Prostate gland (tissue), 2 donors: ENCODE measurements at regions not wholly inside any gene's neighbourhood (a gene's known extent, or its start where the extent isn't known, plus 50 kb on each side); places are given as distances from the start of the nearest gene placed in this dataset.

Experiments
- DNase-seq: peaks from one replicate; pipeline ENCODE4 v3.0.0-alpha.2; 2019; ENCODE audit warnings: low spot score
- H3K27ac ChIP-seq, 2 donors: fragments of 200-600 bp; sonication (generic); 2 replicates each; pipeline ENCODE4 v1.5.1; 2017 to 2019
- H3K27me3 ChIP-seq: fragments of 200-600 bp; sonication (generic); replicated peaks from 2 replicates; pipeline ENCODE4 v1.5.1; 2019; ENCODE audit not compliant: insufficient read depth
- H3K36me3 ChIP-seq, 2 donors: fragments of 200-600 bp; sonication (generic); 1 replicate in 1 of 2; 2 replicates in 1 of 2; pipeline versions ENCODE4 v1.5.1 to v1.8.1; 2017 to 2019
- H3K4me1 ChIP-seq: fragments of 200-600 bp; sonication (generic); replicated peaks from 2 replicates; pipeline ENCODE4 v1.5.1; 2019
- H3K4me3 ChIP-seq, 2 donors: fragments of 200-600 bp; sonication (generic); 2 replicates each; pipeline ENCODE4 v1.5.1; 2017 to 2019
- H3K9me3 ChIP-seq: fragments of 200-600 bp; sonication (generic); 2 replicates; pipeline ENCODE4 v1.5.1; 2017
- POLR2A ChIP-seq: fragments of 450-650 bp; IDR thresholded peaks from one replicate; pipeline ENCODE4 v1.6.1; 2016; ENCODE audit warnings: antibody characterized with exemption, mild to moderate bottlenecking
- POLR2AphosphoS5 ChIP-seq: sonication (generic); formaldehyde crosslinking; IDR thresholded peaks from one replicate; pipeline ENCODE4 v1.6.1; 2017; ENCODE audit warnings: antibody characterized with exemption
- WGBS: methylation state at CpG from one replicate; pipeline ENCODE4 v1.1.5; 2018; 5-methylcytosine and 5-hydroxymethylcytosine counted together
- intact Hi-C: fragments of 100-400 bp; cut with DNase I; formaldehyde crosslinking; loops from one replicate; pipeline ENCODE4 v1.14.2; 2022
- TF ChIP-seq, protein P1 (sequence below), 4 experiments: fragments of 200-600 bp in 2 of 4; fragments of 450-650 bp in 2 of 4; sonication (generic) in 2 of 4; IDR thresholded peaks; 1 replicate in 3 of 4; 2 replicates in 1 of 4; pipeline ENCODE4 v1.5.1; 2016 to 2019; ENCODE audit warnings: antibody characterized with exemption in 4 of 4, mild to moderate bottlenecking in 2 of 4, moderate library complexity in 2 of 4

DNA sequence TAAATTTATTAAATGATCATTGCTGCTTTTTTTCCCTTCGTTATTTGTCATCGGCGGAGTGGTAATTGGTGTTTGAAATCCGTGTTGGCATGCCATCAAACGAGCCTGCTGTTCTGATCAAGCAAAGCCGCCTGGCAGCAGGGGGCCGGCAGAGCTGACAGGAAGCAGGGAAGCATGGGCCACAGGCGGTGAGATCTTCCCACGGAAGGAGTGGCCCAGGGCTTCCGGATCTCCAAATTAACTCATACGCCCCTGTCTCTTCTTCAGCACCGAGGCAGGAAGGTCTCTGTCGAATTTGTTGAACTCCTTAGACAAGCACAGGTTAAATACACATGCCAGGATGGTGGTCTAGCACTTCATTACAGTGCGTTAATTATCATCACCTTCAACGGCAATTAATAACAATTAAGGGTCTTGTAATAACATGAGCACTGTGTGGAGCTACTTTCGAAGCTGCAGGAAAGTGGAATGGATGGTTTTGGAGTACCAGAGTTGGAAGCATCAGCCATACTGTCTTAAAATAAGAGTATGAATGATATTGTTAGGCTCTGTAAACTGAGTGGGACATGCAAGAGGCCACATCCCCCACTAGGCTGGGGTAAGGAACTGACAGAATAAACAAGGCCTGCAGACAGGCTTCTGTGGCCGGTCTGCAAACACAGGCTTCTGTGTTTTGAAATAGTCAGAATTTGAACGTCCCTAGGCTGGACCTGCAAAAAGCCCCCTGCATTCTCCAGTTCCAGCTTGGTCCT, 199.4 kb upstream of the DAB1 start:
- WGBS: 40% methylated on average over 18 of the region's 18 CpGs
- intact Hi-C loops: no loop called here
- TF ChIP-seq, protein P1, sequence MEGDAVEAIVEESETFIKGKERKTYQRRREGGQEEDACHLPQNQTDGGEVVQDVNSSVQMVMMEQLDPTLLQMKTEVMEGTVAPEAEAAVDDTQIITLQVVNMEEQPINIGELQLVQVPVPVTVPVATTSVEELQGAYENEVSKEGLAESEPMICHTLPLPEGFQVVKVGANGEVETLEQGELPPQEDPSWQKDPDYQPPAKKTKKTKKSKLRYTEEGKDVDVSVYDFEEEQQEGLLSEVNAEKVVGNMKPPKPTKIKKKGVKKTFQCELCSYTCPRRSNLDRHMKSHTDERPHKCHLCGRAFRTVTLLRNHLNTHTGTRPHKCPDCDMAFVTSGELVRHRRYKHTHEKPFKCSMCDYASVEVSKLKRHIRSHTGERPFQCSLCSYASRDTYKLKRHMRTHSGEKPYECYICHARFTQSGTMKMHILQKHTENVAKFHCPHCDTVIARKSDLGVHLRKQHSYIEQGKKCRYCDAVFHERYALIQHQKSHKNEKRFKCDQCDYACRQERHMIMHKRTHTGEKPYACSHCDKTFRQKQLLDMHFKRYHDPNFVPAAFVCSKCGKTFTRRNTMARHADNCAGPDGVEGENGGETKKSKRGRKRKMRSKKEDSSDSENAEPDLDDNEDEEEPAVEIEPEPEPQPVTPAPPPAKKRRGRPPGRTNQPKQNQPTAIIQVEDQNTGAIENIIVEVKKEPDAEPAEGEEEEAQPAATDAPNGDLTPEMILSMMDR (IDR thresholded peaks at IDR 0.05): no peak
- TF ChIP-seq POLR2AphosphoS5 (no peak), POLR2A (no peak)
- Histone ChIP-seq H3K27ac (no peak overlapping the region), H3K4me3 (no peak overlapping the region), H3K36me3 (no peaks in the 10 kb centered on the region), H3K9me3 (no peaks in the 10 kb centered on the region), H3K4me1 (no peaks in the 10 kb centered on the region), H3K27me3 (no peaks in the 10 kb centered on the region)
- no peak for DNase-seq

DNA sequence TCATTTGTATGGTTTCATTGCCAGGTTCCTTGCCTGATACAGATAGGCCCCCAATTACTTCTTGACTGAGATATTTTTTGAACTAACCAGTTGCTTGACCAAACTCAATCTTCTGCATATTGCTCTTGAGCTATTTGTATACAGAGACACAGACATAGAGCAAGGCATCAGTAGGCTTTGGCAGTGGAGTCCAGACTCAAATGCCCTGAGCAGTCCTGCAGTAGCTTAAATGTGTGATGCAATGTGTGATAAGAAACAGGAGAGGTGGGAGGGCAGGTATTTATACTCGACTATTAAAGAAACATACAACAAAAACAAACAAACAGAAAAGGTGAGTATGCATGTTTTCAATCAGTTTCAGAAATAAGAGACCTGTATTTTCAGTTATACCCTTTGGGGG, 197.9 kb upstream of the DAB1 start:
- intact Hi-C loops: no loop called here
- Histone ChIP-seq H3K27ac (no peak overlapping the region), H3K36me3 (no peaks in the 10 kb centered on the region), H3K27me3 (no peaks in the 10 kb centered on the region), H3K4me3 (no peak overlapping the region), H3K9me3 (no peaks in the 10 kb centered on the region), H3K4me1 (no peaks in the 10 kb centered on the region)
- 41% methylated on average over 1 of the region's 1 CpG for WGBS
- DNase-seq: no peak
- TF ChIP-seq POLR2AphosphoS5: no peak
- TF ChIP-seq, protein P1 (IDR thresholded peaks at IDR 0.05): no peak
- TF ChIP-seq POLR2A: no peak

DNA sequence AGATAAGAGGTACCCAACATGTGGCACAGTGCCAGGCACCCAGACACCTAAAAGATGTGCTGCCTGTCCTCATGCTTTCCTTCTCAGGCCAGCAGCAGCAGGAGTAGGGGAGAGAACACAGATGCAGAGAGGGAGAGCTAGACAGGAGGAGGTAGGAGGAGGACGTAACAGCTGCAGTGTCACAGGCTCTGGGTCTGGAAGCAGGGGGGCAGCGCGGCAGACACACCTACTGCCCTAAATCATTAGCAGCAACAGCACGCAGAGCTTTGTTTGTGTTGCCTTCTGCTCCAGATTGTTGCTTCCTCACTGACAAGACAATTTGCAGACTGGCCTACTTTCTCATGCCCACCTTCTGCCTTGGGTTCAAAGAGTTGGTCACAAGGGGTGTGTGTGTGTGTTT, 196.7 kb upstream of the DAB1 start:
- H3K9me3 ChIP-seq: no peaks in the 10 kb centered on the region
- H3K27ac ChIP-seq: no peak overlapping the region
- H3K36me3 ChIP-seq: no peaks in the 10 kb centered on the region
- DNase-seq: no peak
- intact Hi-C loops: no loop called here
- H3K4me1 ChIP-seq: no peaks in the 10 kb centered on the region
- TF ChIP-seq POLR2A: no peak
- TF ChIP-seq POLR2AphosphoS5: no peak
- TF ChIP-seq, protein P1 (IDR thresholded peaks at IDR 0.05): no peak
- no peak overlapping the region for H3K4me3 ChIP-seq
- 32% methylated on average over 4 of the region's 4 CpGs for WGBS
- H3K27me3 ChIP-seq: no peaks in the 10 kb centered on the region

DNA sequence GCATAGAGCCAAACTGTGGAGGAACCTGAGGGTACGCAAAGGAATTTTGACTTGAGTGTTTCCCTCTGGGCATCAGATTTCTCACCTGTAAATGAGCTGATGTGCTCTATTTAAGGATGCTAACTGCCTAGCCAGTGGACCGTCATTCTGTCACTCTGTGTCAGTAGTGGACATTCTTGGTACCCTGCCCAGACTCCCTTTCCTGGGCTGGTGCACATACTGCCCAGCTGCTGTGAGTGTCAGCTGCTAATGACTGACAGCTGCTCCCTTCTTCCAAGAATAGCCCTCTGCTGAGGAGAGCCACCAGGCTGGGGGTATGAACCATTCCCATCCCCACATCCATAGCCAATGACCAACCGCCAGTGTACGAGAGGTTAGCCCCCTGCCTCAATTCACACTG, 193.1 kb upstream of the DAB1 start:
- 92% methylated on average over 4 of the region's 4 CpGs for WGBS
- H3K4me3 ChIP-seq: no peak overlapping the region
- H3K27ac ChIP-seq: no peak overlapping the region
- DNase-seq: no peak
- no peaks in the 10 kb centered on the region for H3K4me1 ChIP-seq
- TF ChIP-seq, protein P1 (IDR thresholded peaks at IDR 0.05): no peak
- TF ChIP-seq POLR2AphosphoS5 (no peak), POLR2A (no peak)
- intact Hi-C loops: no loop called here
- no peaks in the 10 kb centered on the region for H3K9me3 ChIP-seq
- H3K36me3 ChIP-seq: no peaks in the 10 kb centered on the region
- no peaks in the 10 kb centered on the region for H3K27me3 ChIP-seq

- H3K4me1 ChIP-seq: no peaks in the 10 kb centered on the region
- H3K36me3 ChIP-seq: no peaks in the 10 kb centered on the region
- no peak overlapping the region for H3K27ac ChIP-seq
- TF ChIP-seq, protein P1 (IDR thresholded peaks at IDR 0.05): no peak
- TF ChIP-seq POLR2A: no peak
- TF ChIP-seq POLR2AphosphoS5: no peak
- DNase-seq: no peak
- intact Hi-C loops: no loop called here
- H3K27me3 ChIP-seq: no peaks in the 10 kb centered on the region
- WGBS: 89% methylated on average over 4 of the region's 4 CpGs
- H3K4me3 ChIP-seq: no peak overlapping the region
- no peaks in the 10 kb centered on the region for H3K9me3 ChIP-seq
Observed at GRCh38 chr1:57615956-57616355, 192.1 kb upstream of the DAB1 start.
